CD4-positive, alpha-beta T cell treated with Interleukin-12 subunit alpha and Interleukin-12 subunit beta, for 1 hour (primary cell): ENCODE measurements at regions not wholly inside any gene's neighbourhood (a gene's known extent, or its start where the extent isn't known, plus 50 kb on each side); places are given as distances from the start of the nearest gene placed in this dataset.
"Not testable (repeated sequence)": the region's sequence is repeated elsewhere in the genome, so short reads cannot be mapped to it uniquely, and the experiment has no call there.

Experiments used
- DNase-seq: peaks from one replicate; pipeline ENCODE4 v3.0.0-alpha.2; 2020

DNA sequence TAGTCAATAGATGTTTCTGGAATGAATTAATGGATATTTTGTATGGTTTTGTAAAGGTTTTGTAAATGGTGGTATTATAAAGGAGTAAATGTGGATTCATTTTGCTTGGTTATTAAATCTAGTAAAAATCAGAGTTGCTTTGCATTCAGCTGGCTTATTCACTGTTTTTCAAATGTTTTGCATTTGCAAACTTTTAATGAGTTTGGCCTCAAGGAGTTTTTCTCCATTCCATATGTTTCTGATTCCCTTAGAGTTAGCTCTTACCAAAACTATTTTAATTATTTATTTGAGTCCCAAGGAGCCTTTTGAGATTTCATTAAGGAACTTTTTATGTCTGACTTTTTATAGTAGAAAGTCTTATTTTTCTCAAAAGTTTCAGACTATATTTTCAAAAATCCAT is 992.2 kb downstream of the DIPK2A start:
- DNase-seq: no peak

- DNase-seq: no peak
These were observed 994.9 kb downstream of the DIPK2A start for GRCh38 chr3:144966560-144966959.

DNA sequence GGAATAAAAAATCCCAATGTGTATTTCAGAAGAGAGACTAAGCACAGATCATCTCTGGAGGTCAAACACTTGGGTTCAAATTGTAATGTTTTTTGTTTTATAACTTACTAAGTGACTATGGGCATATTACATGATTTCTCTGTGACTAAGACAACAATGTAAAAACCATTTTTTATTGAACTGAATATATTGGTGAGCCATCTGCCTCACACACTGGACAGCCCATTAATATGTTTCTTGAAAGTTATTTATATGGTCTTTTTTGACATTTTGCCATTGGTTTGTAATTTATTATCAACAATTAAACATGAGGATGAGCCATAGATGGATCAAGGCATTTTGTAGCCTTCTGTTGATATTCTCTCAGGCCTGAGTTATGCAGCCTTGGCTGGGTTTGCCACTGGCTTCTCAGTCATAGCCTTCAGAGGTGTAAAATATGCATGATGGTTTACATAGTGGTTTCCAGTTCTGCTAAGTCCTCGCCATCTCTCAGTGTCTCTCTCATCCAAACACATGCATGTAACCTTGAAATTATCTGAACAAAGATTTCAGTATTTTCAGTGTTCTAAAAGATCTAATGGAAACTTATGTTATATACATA is 997.2 kb downstream of the DIPK2A start:
- DNase-seq: no peak

- DNase-seq: not testable (repeated sequence)
These were observed 1012.9 kb downstream of the DIPK2A start for GRCh38 chr3:144984481-144984880.

DNA sequence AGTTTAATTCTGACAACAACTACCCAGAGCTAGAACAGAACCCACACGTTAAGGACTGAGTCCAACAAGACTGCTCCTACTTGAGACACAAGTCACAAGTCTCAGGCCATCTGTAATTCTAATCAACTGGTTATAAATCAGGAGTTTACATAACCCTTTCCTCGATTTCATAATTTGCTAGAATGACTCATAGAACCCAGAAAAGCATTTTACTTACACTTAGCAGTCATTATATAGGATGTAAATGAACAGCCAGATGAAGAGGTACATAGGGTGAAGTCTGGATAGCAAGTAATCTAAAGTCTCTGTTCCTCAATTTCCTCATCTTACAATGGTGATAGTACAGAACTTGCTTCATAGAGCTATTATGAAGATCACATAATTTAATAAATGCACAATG is 1018.2 kb downstream of the DIPK2A start:
- DNase-seq: no peak

GRCh38 chr3:144995856-144996255 is 1024.2 kb downstream of the DIPK2A start:
- DNase-seq: no peak

- DNase-seq: no peak
These were observed 1033.8 kb downstream of the DIPK2A start for GRCh38 chr3:145005427-145005826.

DNA sequence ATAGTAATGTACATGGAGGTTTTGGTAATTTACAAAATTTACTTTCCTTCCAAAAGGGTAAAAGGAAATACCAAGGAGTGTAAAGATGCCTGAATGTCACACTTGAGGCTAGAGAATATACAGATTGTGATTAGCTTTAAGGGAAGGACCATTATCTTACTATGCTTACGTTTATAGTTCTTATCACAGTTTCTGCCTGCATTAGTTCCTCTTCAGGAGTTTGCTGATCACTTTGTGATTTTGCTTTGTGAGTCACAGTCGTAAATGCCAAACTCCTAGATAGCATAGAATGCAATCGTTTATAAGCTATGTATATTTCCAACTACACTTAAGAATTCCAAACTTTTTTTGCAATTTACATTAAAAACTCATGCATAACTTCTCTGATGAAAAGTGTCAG is 1034.6 kb downstream of the DIPK2A start:
- no peak for DNase-seq

- no peak for DNase-seq
These were observed 1042.3 kb downstream of the DIPK2A start for GRCh38 chr3:145013931-145014330.

GRCh38 chr3:145015253-145015652 is 1043.6 kb downstream of the DIPK2A start:
- DNase-seq: no peak

GRCh38 chr3:145017959-145018358 is 1046.3 kb downstream of the DIPK2A start:
- DNase-seq: no peak

DNA sequence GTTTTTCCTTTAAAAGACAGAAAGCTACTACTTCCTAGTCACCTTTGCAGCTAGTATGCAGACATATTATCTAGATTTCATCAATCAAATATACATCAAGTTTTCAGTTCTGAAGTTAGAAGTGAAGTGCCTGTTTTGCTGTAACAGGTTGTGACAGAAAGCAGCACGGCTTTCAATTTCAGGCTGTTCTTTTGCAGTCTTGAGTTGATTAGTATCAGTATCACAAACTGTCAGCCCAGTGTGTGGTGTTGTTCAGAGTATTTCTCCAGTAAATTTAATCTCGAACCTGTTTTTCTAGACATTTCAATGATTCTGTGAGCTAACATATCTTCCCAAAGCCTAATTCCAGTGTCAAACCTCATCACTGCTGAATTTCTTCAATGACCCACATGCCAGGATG is 1050.8 kb downstream of the DIPK2A start:
- DNase-seq: no peak

GRCh38 chr3:145024700-145025099 is 1053.1 kb downstream of the DIPK2A start:
- DNase-seq: no peak

DNA sequence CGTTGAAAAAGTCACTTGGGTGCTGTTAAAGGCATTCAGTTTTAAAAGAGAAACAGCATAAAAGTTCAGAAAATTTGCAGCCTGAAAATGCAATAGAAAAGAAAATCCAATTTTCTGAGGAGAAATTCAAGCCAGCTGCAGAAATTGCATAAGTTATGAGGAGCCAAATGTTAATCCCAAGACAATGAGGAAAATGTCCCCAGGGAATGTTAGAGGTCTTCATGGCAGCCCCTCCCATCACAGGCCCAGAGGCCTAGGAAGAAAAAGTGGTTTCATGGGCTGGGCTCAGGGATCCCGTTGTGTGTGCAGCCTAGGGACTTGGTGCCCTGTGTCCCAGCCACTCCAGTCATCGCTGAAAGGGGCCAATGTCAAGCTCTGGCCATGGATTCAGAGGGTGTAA is 1055.6 kb downstream of the DIPK2A start:
- DNase-seq: not testable (repeated sequence)

GRCh38 chr3:145032791-145033190 is 1061.2 kb downstream of the DIPK2A start:
- DNase-seq: no peak

- DNase-seq: no peak
These were observed 1064.1 kb downstream of the DIPK2A start for GRCh38 chr3:145035682-145036081.

DNA sequence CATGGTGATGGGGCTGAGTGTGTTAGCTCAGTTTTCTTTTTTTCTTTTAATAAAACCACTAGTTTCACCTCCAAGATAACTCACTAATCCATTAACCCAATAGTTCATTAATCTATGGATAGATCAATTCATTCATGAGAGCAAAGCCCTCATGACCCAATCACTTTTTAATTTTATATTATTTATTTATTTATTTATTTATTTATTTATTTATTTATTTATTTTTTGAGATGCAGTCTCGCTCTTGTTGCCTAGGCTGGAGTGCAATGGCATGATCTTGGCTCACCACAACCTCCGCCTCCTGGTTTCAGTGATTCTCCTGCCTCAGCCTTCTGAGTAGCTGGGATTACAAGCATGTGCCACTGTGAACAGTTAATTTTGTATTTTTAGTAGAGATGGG is 1082.4 kb downstream of the DIPK2A start:
- not testable (repeated sequence) for DNase-seq

GRCh38 chr3:145055375-145056076 is 1083.9 kb downstream of the DIPK2A start:
- no peak for DNase-seq

DNA sequence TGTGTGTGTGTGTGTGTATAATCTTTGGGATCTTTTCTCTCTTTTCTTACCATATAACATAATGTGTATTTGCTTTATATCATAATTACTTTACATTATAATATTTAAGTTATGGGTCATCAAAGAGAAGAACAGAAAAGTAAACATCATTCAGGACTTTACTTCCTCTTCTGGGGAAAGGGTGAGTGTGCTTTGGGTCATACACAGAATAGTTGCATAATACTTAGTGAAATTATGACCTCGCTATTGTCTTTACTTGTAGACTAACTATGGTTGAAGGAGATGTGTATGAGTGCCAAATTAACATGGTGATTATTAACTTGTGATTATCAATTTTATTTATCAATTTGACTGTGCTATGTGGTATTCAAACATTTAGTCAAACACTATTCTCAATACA is 1086.9 kb downstream of the DIPK2A start:
- DNase-seq: no peak

- DNase-seq: no peak
These were observed 1092.0 kb downstream of the DIPK2A start for GRCh38 chr3:145063616-145064015.

GRCh38 chr3:145070795-145071194 is 1090.2 kb downstream of the PLOD2 start:
- DNase-seq: no peak

DNA sequence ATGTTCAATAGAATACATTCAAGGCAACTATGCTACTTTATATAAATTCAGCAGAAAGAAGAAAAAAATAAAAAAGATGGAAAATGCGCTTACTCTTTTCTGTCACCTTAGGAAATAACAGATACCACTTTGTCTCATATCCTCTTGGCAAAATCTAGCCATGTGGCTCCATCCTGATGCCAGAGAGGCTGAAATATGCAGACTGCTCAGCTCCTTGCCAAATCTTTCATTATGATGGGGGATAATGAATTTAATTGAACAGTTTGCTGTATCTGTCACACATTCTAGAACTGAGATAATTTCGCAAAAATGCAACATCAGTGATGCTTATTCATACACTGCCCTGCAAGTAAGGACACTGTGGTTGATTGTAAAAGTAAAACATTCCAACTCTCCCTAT is 1081.5 kb downstream of the PLOD2 start:
- DNase-seq: no peak

DNA sequence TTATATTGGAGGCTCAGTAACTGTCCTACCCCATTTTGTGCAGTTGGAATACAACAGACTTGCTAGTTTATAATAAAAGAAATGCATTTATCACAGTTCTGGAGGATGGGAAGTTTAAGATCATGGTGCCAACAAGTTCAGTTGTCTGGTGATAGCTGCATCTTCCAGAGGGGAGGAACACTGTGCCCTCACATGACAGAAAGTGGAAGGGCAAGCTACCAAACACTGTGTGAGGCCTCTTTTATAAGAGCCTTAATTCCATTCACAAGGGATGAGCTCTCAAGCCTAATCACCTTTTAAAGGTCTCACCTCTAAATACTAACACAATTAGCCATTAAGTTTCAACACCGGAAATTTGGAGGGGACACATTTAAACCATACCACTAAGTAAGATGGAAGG is 1073.9 kb downstream of the PLOD2 start:
- no peak for DNase-seq

DNA sequence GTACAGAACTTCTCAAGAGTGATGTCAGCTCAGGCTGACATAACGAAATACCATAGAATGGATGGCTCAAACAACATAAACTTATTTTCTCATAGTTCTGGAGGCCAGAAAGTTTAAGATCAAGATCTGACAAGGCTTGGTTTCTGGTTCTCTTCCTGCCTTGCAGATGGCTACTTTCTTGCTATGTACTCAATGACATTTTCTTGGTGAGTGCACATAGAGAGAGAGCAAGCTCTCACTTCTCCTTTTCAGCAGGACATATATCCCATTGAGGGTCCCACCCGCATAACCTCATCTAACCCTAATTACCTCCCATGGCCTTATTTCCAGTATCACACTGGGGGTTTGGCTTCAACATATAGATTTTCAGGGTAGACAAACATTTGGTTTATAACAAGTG is 1072.1 kb downstream of the PLOD2 start:
- no peak for DNase-seq

GRCh38 chr3:145089337-145089736 is 1071.6 kb downstream of the PLOD2 start:
- no peak for DNase-seq
